Ascending aorta (tissue), 2 donors: ENCODE measurements at regions not wholly inside any gene's neighbourhood (a gene's known extent, or its start where the extent isn't known, plus 50 kb on each side); places are given as distances from the start of the nearest gene placed in this dataset.

Experiments used
- DNase-seq, 2 donors: peaks; one replicate each; pipeline ENCODE4 v3.0.0-alpha.2; 2019; ENCODE audit warnings: low spot score in 2 of 2
- H3K27ac ChIP-seq, 2 donors: fragments of 200-600 bp; sonication (generic); one replicate each; pipeline ENCODE4 v1.5.1; 2016 to 2017; ENCODE audit warnings: mild to moderate bottlenecking in 1 of 2
- H3K27me3 ChIP-seq: fragments of 200-600 bp; sonication (generic); one replicate; pipeline ENCODE4 v1.5.1; 2017
- H3K36me3 ChIP-seq, 2 donors: fragments of 200-600 bp; sonication (generic); one replicate each; pipeline ENCODE4 v1.5.1; 2016
- H3K4me1 ChIP-seq, 2 donors: fragments of 200-600 bp; sonication (generic); one replicate each; pipeline ENCODE4 v1.5.1; 2016 to 2017; ENCODE audit warnings: mild to moderate bottlenecking in 1 of 2
- H3K4me3 ChIP-seq, 2 donors: fragments of 200-600 bp; sonication (generic); one replicate each; pipeline ENCODE4 v1.5.1; 2016 to 2017; ENCODE audit warnings: mild to moderate bottlenecking in 1 of 2
- H3K9me3 ChIP-seq, 2 donors: fragments of 200-600 bp; sonication (generic); one replicate each; pipeline ENCODE4 v1.5.1; 2016
- intact Hi-C: fragments of 100-400 bp; cut with DNase I; formaldehyde crosslinking; loops from one replicate; pipeline ENCODE4 v1.15.1; 2023
- TF ChIP-seq, protein P1 (sequence below), 3 experiments: fragments of 200-600 bp in 2 of 3; fragments of 450-650 bp in 1 of 3; sonication (generic) in 2 of 3; IDR thresholded peaks; one replicate each; pipeline ENCODE4 v1.5.1; 2016 to 2019; ENCODE audit warnings: antibody characterized with exemption in 3 of 3, mild to moderate bottlenecking in 1 of 3, moderate library complexity in 1 of 3

DNA sequence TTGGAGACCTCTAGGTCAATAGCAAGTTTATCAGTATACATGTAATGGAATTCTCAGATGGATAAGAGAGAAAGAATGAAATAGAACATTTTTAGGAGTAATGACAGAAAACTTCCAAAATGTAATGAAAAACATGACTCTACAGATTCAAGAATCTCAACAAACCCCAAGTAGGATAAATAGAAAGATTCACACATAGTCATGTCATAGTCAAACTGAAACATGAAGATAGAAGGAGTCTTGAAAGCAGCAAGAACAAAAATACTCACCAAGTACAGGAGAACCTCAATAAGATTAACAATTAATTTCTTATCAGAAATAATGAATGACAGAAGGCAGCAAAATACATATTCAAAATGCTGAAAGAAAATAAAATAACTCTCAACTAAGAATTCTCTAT is 164.5 kb downstream of the SPATA31D1 start:
- no peaks in the 10 kb centered on the region for H3K9me3 ChIP-seq
- no peak for DNase-seq
- no peaks in the 10 kb centered on the region for H3K4me1 ChIP-seq
- H3K27ac ChIP-seq, result no peak overlapping the region
- no peaks in the 10 kb centered on the region for H3K27me3 ChIP-seq
- TF ChIP-seq, protein P1, sequence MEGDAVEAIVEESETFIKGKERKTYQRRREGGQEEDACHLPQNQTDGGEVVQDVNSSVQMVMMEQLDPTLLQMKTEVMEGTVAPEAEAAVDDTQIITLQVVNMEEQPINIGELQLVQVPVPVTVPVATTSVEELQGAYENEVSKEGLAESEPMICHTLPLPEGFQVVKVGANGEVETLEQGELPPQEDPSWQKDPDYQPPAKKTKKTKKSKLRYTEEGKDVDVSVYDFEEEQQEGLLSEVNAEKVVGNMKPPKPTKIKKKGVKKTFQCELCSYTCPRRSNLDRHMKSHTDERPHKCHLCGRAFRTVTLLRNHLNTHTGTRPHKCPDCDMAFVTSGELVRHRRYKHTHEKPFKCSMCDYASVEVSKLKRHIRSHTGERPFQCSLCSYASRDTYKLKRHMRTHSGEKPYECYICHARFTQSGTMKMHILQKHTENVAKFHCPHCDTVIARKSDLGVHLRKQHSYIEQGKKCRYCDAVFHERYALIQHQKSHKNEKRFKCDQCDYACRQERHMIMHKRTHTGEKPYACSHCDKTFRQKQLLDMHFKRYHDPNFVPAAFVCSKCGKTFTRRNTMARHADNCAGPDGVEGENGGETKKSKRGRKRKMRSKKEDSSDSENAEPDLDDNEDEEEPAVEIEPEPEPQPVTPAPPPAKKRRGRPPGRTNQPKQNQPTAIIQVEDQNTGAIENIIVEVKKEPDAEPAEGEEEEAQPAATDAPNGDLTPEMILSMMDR (IDR thresholded peaks at IDR 0.05), result no peak
- H3K36me3 ChIP-seq, result no peaks in the 10 kb centered on the region
- intact Hi-C loops, result no loop called here
- H3K4me3 ChIP-seq, result no peak overlapping the region

DNA sequence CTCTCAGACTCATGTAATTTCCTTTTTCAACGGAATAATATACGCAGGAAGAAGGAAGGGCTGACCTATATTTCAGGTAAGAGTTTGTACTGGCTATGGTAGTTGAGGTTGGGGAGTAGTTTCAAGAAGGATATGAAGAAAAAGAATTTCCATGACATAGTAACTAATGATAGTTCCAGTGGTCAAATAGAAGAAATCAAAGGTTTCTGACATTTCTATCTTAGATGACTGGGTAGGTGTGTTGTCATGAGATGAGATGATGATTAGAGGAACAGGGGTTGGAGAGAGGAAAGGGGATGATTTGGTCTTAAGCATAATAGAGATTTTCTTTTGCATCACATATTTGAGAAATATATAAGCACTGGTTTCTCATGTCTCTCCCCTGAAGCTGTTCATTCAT is 166.0 kb downstream of the SPATA31D1 start:
- no peaks in the 10 kb centered on the region for H3K9me3 ChIP-seq
- DNase-seq, result no peak
- intact Hi-C loops, result no loop called here
- H3K27me3 ChIP-seq, result no peaks in the 10 kb centered on the region
- TF ChIP-seq, protein P1 (IDR thresholded peaks at IDR 0.05), result no peak
- no peaks in the 10 kb centered on the region for H3K4me1 ChIP-seq
- H3K36me3 ChIP-seq, result no peaks in the 10 kb centered on the region
- H3K4me3 ChIP-seq, result no peak overlapping the region
- H3K27ac ChIP-seq, result no peak overlapping the region

DNA sequence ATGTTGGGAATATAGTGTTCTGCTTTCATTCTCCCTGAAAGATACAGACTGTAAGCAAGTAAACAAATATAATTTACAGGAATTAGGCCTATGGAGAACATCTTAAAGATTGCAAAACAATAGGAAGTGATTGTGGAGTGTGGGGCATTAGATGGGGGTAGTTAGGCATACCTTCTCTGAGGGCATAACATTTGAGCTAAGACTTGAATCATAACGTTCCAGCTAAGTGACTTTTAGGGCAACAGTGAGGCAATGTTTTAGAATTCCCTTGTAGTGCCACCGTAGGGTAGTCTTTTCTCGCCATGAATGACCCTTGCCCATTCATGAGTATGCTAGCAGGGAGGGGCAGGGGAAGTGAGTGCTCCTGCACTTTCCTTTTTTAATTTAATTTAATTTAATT is 173.3 kb downstream of the SPATA31D1 start:
- Histone ChIP-seq H3K4me3 (no peak overlapping the region), H3K9me3 (no peaks in the 10 kb centered on the region), H3K27me3 (no peaks in the 10 kb centered on the region), H3K27ac (no peak overlapping the region), H3K36me3 (no peaks in the 10 kb centered on the region), H3K4me1 (no peaks in the 10 kb centered on the region)
- TF ChIP-seq, protein P1 (IDR thresholded peaks at IDR 0.05), result no peak
- no peak for DNase-seq
- intact Hi-C loops, result no loop called here

DNA sequence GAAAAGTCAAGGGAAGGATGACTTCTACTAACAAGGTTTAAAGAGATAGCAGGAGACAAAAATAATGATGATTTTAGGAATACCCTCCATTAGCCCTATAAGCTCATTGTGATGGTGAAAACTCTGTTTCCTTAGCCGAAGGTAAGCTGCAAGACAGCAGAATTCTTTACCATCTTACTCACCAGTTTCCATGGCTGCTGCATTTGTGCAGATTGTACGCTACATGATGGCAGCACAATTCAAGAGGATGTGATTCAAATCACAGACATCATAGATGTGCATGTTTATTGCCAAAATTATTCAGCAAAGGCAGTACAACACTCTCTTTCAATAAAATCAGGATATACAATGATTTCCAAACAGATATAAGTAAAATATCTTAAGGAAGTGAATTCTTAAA is 175.6 kb downstream of the SPATA31D1 start:
- DNase-seq, result no peak
- Histone ChIP-seq H3K36me3 (no peaks in the 10 kb centered on the region), H3K27me3 (no peaks in the 10 kb centered on the region), H3K9me3 (no peaks in the 10 kb centered on the region), H3K4me1 (no peaks in the 10 kb centered on the region), H3K27ac (no peak overlapping the region), H3K4me3 (no peak overlapping the region)
- intact Hi-C loops, result no loop called here
- TF ChIP-seq, protein P1 (IDR thresholded peaks at IDR 0.05), result no peak

DNA sequence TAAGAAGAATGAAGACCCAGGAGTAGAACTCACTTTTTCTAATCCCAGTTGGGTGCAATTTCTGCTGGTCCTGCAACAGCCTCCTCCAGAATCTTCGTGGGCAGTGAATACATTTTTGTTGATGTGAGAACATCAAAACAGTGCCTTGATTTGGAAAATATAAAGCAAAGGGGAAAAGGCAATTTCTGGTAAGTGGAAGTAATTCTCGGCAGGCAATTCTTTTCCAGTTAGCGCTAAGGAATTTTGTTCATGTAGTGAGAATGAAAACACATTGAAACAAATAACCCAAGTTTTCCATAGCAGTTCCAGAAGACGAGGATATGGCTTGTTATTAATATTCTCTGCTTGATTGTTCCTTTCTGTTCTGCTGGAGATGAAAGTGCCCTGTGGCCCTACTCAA is 178.7 kb downstream of the SPATA31D1 start:
- intact Hi-C loops, result no loop called here
- Histone ChIP-seq H3K27me3 (no peaks in the 10 kb centered on the region), H3K4me3 (no peak overlapping the region), H3K4me1 (no peaks in the 10 kb centered on the region), H3K36me3 (no peaks in the 10 kb centered on the region), H3K27ac (no peak overlapping the region), H3K9me3 (no peaks in the 10 kb centered on the region)
- TF ChIP-seq, protein P1 (IDR thresholded peaks at IDR 0.05), result no peak
- no peak for DNase-seq

DNA sequence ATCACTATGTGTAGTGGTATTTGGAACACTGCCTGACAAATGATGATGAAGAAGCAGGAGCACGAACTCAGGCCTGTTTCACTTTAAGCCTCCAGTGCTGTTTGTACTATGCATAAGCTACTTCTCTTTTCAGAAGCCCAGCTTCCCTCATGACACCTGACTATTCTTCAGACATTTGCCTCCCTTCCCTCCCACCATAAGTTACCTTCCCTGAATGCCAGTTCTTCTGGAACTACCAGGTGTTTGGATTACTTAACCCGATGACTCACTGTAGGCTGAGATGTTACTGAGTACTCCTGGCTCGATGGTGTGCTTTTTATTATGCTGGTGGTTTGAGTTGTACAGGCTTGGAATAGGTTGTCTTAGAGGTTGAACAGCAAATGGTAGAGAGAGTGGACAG is 180.0 kb downstream of the SPATA31D1 start:
- H3K36me3 ChIP-seq, result no peaks in the 10 kb centered on the region
- no peaks in the 10 kb centered on the region for H3K27me3 ChIP-seq
- no peak overlapping the region for H3K27ac ChIP-seq
- no peak for DNase-seq
- TF ChIP-seq, protein P1 (IDR thresholded peaks at IDR 0.05), result no peak
- no peak overlapping the region for H3K4me3 ChIP-seq
- H3K9me3 ChIP-seq, result no peaks in the 10 kb centered on the region
- intact Hi-C loops, result no loop called here
- no peaks in the 10 kb centered on the region for H3K4me1 ChIP-seq
